ENCODE measurements at regions not wholly inside any gene's neighbourhood (a gene's known extent, or its start where the extent isn't known, plus 50 kb on each side); places are given as distances from the start of the nearest gene placed in this dataset.

GRCh38 chr7:136549756-136550155, 318.7 kb upstream of the CHRM2 start:
- no peak for DNase-seq (ENCODE audit: low read depth in 4 of 4, low spot score in 1 of 4)

- no peak for DNase-seq (ENCODE audit: low read depth in 4 of 4, low spot score in 1 of 4)
These were observed 334.7 kb upstream of the CHRM2 start for GRCh38 chr7:136533732-136534131.

GRCh38 chr7:136530831-136531230, 337.6 kb upstream of the CHRM2 start:
- DNase-seq (ENCODE audit: low read depth in 4 of 4, low spot score in 1 of 4), result no peak

- no peak for DNase-seq (ENCODE audit: low read depth in 4 of 4, low spot score in 1 of 4)
These were observed 340.1 kb upstream of the CHRM2 start for GRCh38 chr7:136528329-136528728.

GRCh38 chr7:136527554-136527953, 340.9 kb upstream of the CHRM2 start:
- no peak for DNase-seq (ENCODE audit: low read depth in 4 of 4, low spot score in 1 of 4)

GRCh38 chr7:136526408-136527105, 341.9 kb upstream of the CHRM2 start:
- no peak for DNase-seq (ENCODE audit: low read depth in 4 of 4, low spot score in 1 of 4)

GRCh38 chr7:136523571-136523970, 344.9 kb upstream of the CHRM2 start:
- no peak for DNase-seq (ENCODE audit: low read depth in 4 of 4, low spot score in 1 of 4)

- DNase-seq (ENCODE audit: low read depth in 4 of 4, low spot score in 1 of 4), result no peak
These were observed 350.5 kb upstream of the CHRM2 start for GRCh38 chr7:136517971-136518370.

GRCh38 chr7:136514776-136515175, 353.7 kb upstream of the CHRM2 start:
- DNase-seq (ENCODE audit: low read depth in 4 of 4, low spot score in 1 of 4), result no peak

- DNase-seq (ENCODE audit: low read depth in 4 of 4, low spot score in 1 of 4), result no peak
These were observed 354.7 kb upstream of the CHRM2 start for GRCh38 chr7:136513744-136514143.

- DNase-seq (ENCODE audit: low read depth in 4 of 4, low spot score in 1 of 4), result no peak
These were observed 359.0 kb upstream of the CHRM2 start for GRCh38 chr7:136509466-136509865.

GRCh38 chr7:136502162-136502561, 366.3 kb upstream of the CHRM2 start:
- no peak for DNase-seq (ENCODE audit: low read depth in 4 of 4, low spot score in 1 of 4)

GRCh38 chr7:136501151-136501550, 367.3 kb upstream of the CHRM2 start:
- DNase-seq (ENCODE audit: low read depth in 4 of 4, low spot score in 1 of 4), result no peak

GRCh38 chr7:136496551-136496950, 371.9 kb upstream of the CHRM2 start:
- DNase-seq (ENCODE audit: low read depth in 4 of 4, low spot score in 1 of 4), result no peak

GRCh38 chr7:136495081-136495480, 373.4 kb upstream of the CHRM2 start:
- no peak for DNase-seq (ENCODE audit: low read depth in 4 of 4, low spot score in 1 of 4)

GRCh38 chr7:136492366-136492765, 376.1 kb upstream of the CHRM2 start:
- DNase-seq (ENCODE audit: low read depth in 4 of 4, low spot score in 1 of 4), result no peak

GRCh38 chr7:136489808-136490207, 378.6 kb upstream of the CHRM2 start:
- DNase-seq (ENCODE audit: low read depth in 4 of 4, low spot score in 1 of 4), result no peak

- no peak for DNase-seq (ENCODE audit: low read depth in 4 of 4, low spot score in 1 of 4)
These were observed 387.6 kb upstream of the CHRM2 start for GRCh38 chr7:136480901-136481300.

GRCh38 chr7:136479922-136480321, 388.5 kb upstream of the CHRM2 start:
- no peak for DNase-seq (ENCODE audit: low read depth in 4 of 4, low spot score in 1 of 4)

- DNase-seq (ENCODE audit: low read depth in 4 of 4, low spot score in 1 of 4), result no peak
These were observed 398.3 kb upstream of the CHRM2 start for GRCh38 chr7:136470179-136470578.

GRCh38 chr7:136452949-136453348, 415.5 kb upstream of the CHRM2 start:
- DNase-seq (ENCODE audit: low read depth in 4 of 4, low spot score in 1 of 4), result no peak

GRCh38 chr7:136446751-136447150, 421.7 kb upstream of the CHRM2 start:
- DNase-seq (ENCODE audit: low read depth in 4 of 4, low spot score in 1 of 4), result no peak

- DNase-seq (ENCODE audit: low read depth in 4 of 4, low spot score in 1 of 4), result no peak
These were observed 426.6 kb upstream of the CHRM2 start for GRCh38 chr7:136441835-136442234.
